ENCODE measurements at regions not wholly inside any gene's neighbourhood (a gene's known extent, or its start where the extent isn't known, plus 50 kb on each side); places are given as distances from the start of the nearest gene placed in this dataset.
"Not testable (repeated sequence)": the region's sequence is repeated elsewhere in the genome, so short reads cannot be mapped to it uniquely, and the experiment has no call there.

DNA sequence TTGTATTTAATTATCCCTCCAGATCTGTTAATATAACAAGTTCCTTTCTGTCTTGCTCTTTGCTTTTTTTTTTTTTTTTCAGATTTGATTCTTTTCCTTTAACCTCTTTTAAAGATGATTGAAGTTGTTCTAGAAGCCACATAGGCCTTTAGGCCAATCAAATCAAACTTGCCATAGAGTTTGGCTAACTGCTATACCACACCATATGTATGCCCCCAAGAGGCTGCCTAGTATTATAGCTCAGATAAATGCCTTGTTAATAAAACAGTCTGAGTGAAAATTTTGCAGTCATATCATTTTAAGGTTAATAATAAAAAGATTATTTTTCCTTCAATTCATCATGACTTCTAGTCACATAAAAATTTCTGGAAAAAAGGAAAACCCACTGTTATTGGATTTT is 696.0 kb upstream of the CHRM3 start:
- Histone ChIP-seq H3K27ac (ENCODE audit: extremely low read depth, low read depth, low read length) (no peak overlapping the region), H3K9me3 (ENCODE audit: control insufficient read depth, insufficient read depth, low read depth, low read length) (no peaks in the 10 kb centered on the region), H3K4me1 (ENCODE audit: control insufficient read depth, insufficient read depth, low read length) (no peaks in the 10 kb centered on the region), H3K4me3 (ENCODE audit: low read depth, low read length) (no peak overlapping the region), H3K36me3 (ENCODE audit: control insufficient read depth in 2 of 2, insufficient read depth in 1 of 2, low read length in 2 of 2) (no peaks in the 10 kb centered on the region)
- TF ChIP-seq ZNF350 (tag by site-specific recombination; IDR thresholded peaks at IDR 0.05) (no peak), HOXC10 (CRISPR knock-in tag; IDR thresholded peaks at IDR 0.05) (no peak), OSR2 (tag by site-specific recombination; IDR thresholded peaks at IDR 0.05) (no peak)
- CTCF ChIA-PET, result interaction anchor here (0.7 to 1.2 kb wide), 2 partner anchors 16 to 402 kb away, joined by 4 read pairs; no protein-coding TSS in a partner anchor
- POLR2A ChIA-PET, result no interaction called here

DNA sequence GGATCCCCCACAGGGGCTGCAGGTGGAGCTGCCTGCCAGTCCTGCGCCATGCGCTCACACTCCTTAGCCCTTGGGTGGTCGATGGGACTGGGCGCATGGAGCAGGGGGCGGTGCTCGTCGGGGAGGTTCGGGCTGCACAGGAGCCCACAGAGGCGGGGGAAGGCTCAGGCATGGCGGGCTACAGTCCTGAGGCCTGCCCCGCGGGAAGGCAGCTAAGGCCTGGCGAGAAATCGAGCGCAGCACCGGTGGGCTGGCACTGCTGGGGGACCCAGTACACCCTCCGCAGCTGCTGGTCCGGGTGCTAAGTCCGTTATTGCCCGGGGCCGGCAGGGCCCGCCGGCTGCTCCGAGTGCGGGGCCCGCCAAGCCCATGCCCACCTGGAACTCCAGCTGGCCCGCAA is 701.8 kb upstream of the CHRM3 start:
- POLR2A ChIA-PET; H3K4me3 ChIP-seq (ENCODE audit: low read depth, low read length); H3K27ac ChIP-seq (ENCODE audit: extremely low read depth, low read depth, low read length); H3K36me3 ChIP-seq (ENCODE audit: control insufficient read depth in 2 of 2, insufficient read depth in 1 of 2, low read length in 2 of 2); H3K9me3 ChIP-seq (ENCODE audit: control insufficient read depth, insufficient read depth, low read depth, low read length); H3K4me1 ChIP-seq (ENCODE audit: control insufficient read depth, insufficient read depth, low read length): not testable (repeated sequence)
- CTCF ChIA-PET, result interaction anchor here (0.6 kb wide), 1 partner anchor 1383 kb away, joined by 3 read pairs; no protein-coding TSS in a partner anchor

DNA sequence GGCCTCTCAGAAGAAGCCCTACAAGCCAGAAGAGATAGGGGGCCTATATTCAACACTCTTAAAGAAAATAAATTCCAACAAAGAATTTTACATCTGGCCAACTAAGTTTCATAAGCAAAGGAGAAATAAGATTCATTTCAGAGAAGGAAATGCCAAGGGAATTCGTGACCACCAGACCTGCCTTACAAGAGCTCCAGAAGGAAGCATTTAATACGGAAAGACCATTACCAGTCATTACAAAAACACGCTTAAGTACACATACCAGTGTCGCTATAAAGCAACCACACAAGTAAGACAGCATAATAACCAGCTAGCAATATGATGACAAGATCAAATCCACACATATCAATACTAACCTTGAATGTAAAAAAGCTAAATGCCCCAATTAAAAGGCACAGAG is 704.9 kb upstream of the CHRM3 start:
- ChIA-PET POLR2A (no interaction called here), CTCF (interaction anchor here (0.6 to 1.1 kb wide), 3 partner anchors 110 to 817 kb away, joined by 3 to 4 read pairs (median 3); no protein-coding TSS in a partner anchor)
- H3K36me3 ChIP-seq (ENCODE audit: control insufficient read depth in 2 of 2, insufficient read depth in 1 of 2, low read length in 2 of 2), result no peaks in the 10 kb centered on the region
- no peaks in the 10 kb centered on the region for H3K9me3 ChIP-seq (ENCODE audit: control insufficient read depth, insufficient read depth, low read depth, low read length)
- H3K4me3 ChIP-seq (ENCODE audit: low read depth, low read length), result no peak overlapping the region
- H3K4me1 ChIP-seq (ENCODE audit: control insufficient read depth, insufficient read depth, low read length), result no peaks in the 10 kb centered on the region
- no peak overlapping the region for H3K27ac ChIP-seq (ENCODE audit: extremely low read depth, low read depth, low read length)
- TF ChIP-seq ZNF239 (tag by site-specific recombination; IDR thresholded peaks at IDR 0.05), result no peak
- TF ChIP-seq RBAK (tag by site-specific recombination; IDR thresholded peaks at IDR 0.05), result no peak
- TF ChIP-seq ZNF843 (tag by site-specific recombination; IDR thresholded peaks at IDR 0.05), result no peak
- TF ChIP-seq SALL2 (tag by site-specific recombination; IDR thresholded peaks at IDR 0.05; ENCODE audit: borderline replicate concordance), result no peak
- no peak for TF ChIP-seq ZNF549 (tag by site-specific recombination; IDR thresholded peaks at IDR 0.05)
- TF ChIP-seq, protein P1, sequence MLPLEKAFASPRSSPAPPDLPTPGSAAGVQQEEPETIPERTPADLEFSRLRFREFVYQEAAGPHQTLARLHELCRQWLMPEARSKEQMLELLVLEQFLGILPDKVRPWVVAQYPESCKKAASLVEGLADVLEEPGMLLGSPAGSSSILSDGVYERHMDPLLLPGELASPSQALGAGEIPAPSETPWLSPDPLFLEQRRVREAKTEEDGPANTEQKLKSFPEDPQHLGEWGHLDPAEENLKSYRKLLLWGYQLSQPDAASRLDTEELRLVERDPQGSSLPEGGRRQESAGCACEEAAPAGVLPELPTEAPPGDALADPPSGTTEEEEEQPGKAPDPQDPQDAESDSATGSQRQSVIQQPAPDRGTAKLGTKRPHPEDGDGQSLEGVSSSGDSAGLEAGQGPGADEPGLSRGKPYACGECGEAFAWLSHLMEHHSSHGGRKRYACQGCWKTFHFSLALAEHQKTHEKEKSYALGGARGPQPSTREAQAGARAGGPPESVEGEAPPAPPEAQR (tag by site-specific recombination; IDR thresholded peaks at IDR 0.05), result no peak
- no peak for TF ChIP-seq ZNF548 (tag by site-specific recombination; IDR thresholded peaks at IDR 0.05)
- TF ChIP-seq, protein P2, sequence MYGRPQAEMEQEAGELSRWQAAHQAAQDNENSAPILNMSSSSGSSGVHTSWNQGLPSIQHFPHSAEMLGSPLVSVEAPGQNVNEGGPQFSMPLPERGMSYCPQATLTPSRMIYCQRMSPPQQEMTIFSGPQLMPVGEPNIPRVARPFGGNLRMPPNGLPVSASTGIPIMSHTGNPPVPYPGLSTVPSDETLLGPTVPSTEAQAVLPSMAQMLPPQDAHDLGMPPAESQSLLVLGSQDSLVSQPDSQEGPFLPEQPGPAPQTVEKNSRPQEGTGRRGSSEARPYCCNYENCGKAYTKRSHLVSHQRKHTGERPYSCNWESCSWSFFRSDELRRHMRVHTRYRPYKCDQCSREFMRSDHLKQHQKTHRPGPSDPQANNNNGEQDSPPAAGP (tag by site-specific recombination; IDR thresholded peaks at IDR 0.05), result no peak
- TF ChIP-seq PRDM1 (tag by site-specific recombination; IDR thresholded peaks at IDR 0.05), result no peak
- TF ChIP-seq, protein P3, sequence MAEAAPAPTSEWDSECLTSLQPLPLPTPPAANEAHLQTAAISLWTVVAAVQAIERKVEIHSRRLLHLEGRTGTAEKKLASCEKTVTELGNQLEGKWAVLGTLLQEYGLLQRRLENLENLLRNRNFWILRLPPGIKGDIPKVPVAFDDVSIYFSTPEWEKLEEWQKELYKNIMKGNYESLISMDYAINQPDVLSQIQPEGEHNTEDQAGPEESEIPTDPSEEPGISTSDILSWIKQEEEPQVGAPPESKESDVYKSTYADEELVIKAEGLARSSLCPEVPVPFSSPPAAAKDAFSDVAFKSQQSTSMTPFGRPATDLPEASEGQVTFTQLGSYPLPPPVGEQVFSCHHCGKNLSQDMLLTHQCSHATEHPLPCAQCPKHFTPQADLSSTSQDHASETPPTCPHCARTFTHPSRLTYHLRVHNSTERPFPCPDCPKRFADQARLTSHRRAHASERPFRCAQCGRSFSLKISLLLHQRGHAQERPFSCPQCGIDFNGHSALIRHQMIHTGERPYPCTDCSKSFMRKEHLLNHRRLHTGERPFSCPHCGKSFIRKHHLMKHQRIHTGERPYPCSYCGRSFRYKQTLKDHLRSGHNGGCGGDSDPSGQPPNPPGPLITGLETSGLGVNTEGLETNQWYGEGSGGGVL (tag by site-specific recombination; IDR thresholded peaks at IDR 0.05), result no peak
- TF ChIP-seq, protein P4, sequence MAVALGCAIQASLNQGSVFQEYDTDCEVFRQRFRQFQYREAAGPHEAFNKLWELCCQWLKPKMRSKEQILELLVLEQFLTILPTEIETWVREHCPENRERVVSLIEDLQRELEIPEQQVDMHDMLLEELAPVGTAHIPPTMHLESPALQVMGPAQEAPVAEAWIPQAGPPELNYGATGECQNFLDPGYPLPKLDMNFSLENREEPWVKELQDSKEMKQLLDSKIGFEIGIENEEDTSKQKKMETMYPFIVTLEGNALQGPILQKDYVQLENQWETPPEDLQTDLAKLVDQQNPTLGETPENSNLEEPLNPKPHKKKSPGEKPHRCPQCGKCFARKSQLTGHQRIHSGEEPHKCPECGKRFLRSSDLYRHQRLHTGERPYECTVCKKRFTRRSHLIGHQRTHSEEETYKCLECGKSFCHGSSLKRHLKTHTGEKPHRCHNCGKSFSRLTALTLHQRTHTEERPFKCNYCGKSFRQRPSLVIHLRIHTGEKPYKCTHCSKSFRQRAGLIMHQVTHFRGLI (tag by site-specific recombination; IDR thresholded peaks at IDR 0.05), result no peak
- no peak for TF ChIP-seq ZNF501 (tag by site-specific recombination; IDR thresholded peaks at IDR 0.05)
- TF ChIP-seq ZNF776 (tag by site-specific recombination; IDR thresholded peaks at IDR 0.05; ENCODE audit: borderline replicate concordance), result no peak
- no peak for TF ChIP-seq ZNF664 (tag by site-specific recombination; IDR thresholded peaks at IDR 0.05)
- TF ChIP-seq, protein P5, sequence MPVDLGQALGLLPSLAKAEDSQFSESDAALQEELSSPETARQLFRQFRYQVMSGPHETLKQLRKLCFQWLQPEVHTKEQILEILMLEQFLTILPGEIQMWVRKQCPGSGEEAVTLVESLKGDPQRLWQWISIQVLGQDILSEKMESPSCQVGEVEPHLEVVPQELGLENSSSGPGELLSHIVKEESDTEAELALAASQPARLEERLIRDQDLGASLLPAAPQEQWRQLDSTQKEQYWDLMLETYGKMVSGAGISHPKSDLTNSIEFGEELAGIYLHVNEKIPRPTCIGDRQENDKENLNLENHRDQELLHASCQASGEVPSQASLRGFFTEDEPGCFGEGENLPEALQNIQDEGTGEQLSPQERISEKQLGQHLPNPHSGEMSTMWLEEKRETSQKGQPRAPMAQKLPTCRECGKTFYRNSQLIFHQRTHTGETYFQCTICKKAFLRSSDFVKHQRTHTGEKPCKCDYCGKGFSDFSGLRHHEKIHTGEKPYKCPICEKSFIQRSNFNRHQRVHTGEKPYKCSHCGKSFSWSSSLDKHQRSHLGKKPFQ (tag by site-specific recombination; IDR thresholded peaks at IDR 0.05), result no peak
- TF ChIP-seq YY1 (tag by site-specific recombination; IDR thresholded peaks at IDR 0.05), result no peak
- no peak for TF ChIP-seq ZNF391 (tag by site-specific recombination; IDR thresholded peaks at IDR 0.05; ENCODE audit: borderline replicate concordance, low read depth)
- TF ChIP-seq ZNF48 (tag by site-specific recombination; IDR thresholded peaks at IDR 0.05), result no peak
